BJ (cell line): ENCODE measurements at regions not wholly inside any gene's neighbourhood (a gene's known extent, or its start where the extent isn't known, plus 50 kb on each side); places are given as distances from the start of the nearest gene placed in this dataset.

ENCODE experiments used
- CTCF ChIA-PET: fragments of 350-600 bp; formaldehyde crosslinking; extraction: SDS; loops from one replicate; lab custom pipeline; 2021; ENCODE audit warnings: antibody characterized with exemption, inconsistent platforms; lab: Yijun Ruan, JAX
- POLR2A ChIA-PET: fragments of 300-600 bp; sonication (Branson Sonifier 250); formaldehyde crosslinking; extraction: SDS; loops from one replicate; lab custom pipeline; 2021; ENCODE audit warnings: antibody characterized with exemption; lab: Charles Lee
- DNase-seq: peaks from one replicate; pipeline ENCODE4 v3.0.0-alpha.2; 2011; ENCODE audit warnings: low read depth
- H3K27me3 ChIP-seq: 2 replicates; pipeline ENCODE4 v1.6.0; 2011; ENCODE audit warnings: low read length; ENCODE audit not compliant: control insufficient read depth, insufficient read depth
- H3K36me3 ChIP-seq: 2 replicates; pipeline ENCODE4 v1.5.1; 2011; ENCODE audit warnings: low read length; ENCODE audit not compliant: control insufficient read depth, insufficient read depth
- H3K4me3 ChIP-seq: 2 replicates; pipeline ENCODE4 v1.5.1; 2011; ENCODE audit warnings: low read depth, mild to moderate bottlenecking, control low read depth, low read length
- TF ChIP-seq, protein P1 (sequence below): IDR thresholded peaks from 2 replicates; pipeline ENCODE4 v1.5.1; 2011; ENCODE audit warnings: low read depth, mild to moderate bottlenecking, control low read depth, inconsistent platforms, low read length, moderate library complexity; ENCODE audit not compliant: insufficient read depth

- 0 out of 2 replicates have a peak, but pooled peaks cover 1% of the 10 kb centered on the region for H3K27me3 ChIP-seq
- no peak for DNase-seq
- CTCF ChIA-PET, result interaction anchor here (0.7 to 1.8 kb wide), 2 partner anchors 10 to 689 kb away, joined by 3 to 6 read pairs; no protein-coding TSS in a partner anchor
- no peaks in the 10 kb centered on the region for H3K36me3 ChIP-seq
- H3K4me3 ChIP-seq, result no peak overlapping the region
- POLR2A ChIA-PET, result no interaction called here
- TF ChIP-seq, protein P1, sequence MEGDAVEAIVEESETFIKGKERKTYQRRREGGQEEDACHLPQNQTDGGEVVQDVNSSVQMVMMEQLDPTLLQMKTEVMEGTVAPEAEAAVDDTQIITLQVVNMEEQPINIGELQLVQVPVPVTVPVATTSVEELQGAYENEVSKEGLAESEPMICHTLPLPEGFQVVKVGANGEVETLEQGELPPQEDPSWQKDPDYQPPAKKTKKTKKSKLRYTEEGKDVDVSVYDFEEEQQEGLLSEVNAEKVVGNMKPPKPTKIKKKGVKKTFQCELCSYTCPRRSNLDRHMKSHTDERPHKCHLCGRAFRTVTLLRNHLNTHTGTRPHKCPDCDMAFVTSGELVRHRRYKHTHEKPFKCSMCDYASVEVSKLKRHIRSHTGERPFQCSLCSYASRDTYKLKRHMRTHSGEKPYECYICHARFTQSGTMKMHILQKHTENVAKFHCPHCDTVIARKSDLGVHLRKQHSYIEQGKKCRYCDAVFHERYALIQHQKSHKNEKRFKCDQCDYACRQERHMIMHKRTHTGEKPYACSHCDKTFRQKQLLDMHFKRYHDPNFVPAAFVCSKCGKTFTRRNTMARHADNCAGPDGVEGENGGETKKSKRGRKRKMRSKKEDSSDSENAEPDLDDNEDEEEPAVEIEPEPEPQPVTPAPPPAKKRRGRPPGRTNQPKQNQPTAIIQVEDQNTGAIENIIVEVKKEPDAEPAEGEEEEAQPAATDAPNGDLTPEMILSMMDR, result no peak
Measured at GRCh38 chr22:44634426-44635321, 67.3 kb upstream of the PRR5 start.

- Histone ChIP-seq H3K36me3 (no peaks in the 10 kb centered on the region), H3K4me3 (no peak overlapping the region), H3K27me3 (0 out of 2 replicates have a peak, but pooled peaks cover 1% of the 10 kb centered on the region)
- TF ChIP-seq, protein P1, result no peak
- ChIA-PET POLR2A (no interaction called here), CTCF (interaction anchor here (1.8 kb wide), 1 partner anchor 9 kb away, joined by 6 read pairs; no protein-coding TSS in a partner anchor)
- DNase-seq, result no peak
Measured at GRCh38 chr22:44633647-44634046, 68.4 kb upstream of the PRR5 start.

- CTCF ChIA-PET, result interaction anchor here (1.8 kb wide), 1 partner anchor 8 kb away, joined by 6 read pairs; no protein-coding TSS in a partner anchor
- Histone ChIP-seq H3K27me3 (0 out of 2 replicates have a peak, but pooled peaks cover 1% of the 10 kb centered on the region), H3K4me3 (no peak overlapping the region), H3K36me3 (no peaks in the 10 kb centered on the region)
- POLR2A ChIA-PET, result no interaction called here
- no peak for DNase-seq
- TF ChIP-seq, protein P1, result no peak
Measured at GRCh38 chr22:44632541-44633396, 69.2 kb upstream of the PRR5 start.

DNA sequence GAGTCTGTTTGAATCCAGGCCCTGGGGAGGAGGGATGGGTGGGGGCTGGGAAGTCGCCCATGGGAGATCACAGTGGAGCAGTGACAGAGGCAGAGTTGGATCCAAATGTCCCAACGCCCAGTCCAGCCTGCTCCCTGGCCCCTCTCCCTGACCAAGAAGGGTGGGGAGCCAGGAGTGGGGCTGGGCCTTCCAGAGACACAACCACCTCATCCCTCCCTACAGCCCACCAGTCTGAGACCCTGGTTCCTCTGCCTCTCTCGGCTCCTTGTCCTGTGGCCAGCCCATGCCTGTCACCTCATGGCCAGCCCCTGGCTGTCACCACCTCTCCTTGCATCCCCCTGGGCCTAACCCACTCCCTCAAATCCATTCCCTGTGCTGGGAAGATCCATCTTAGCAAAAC is 71.2 kb upstream of the PRR5 start:
- no peak overlapping the region for H3K4me3 ChIP-seq
- POLR2A ChIA-PET, result no interaction called here
- no peaks in the 10 kb centered on the region for H3K36me3 ChIP-seq
- TF ChIP-seq, protein P1, result no peak
- DNase-seq, result no peak
- CTCF ChIA-PET, result interaction anchor here (0.6 to 1.7 kb wide), 6 partner anchors 14 to 754 kb away, joined by 3 to 5 read pairs (median 3); no protein-coding TSS in a partner anchor
- 0 out of 2 replicates have a peak, but pooled peaks cover 1% of the 10 kb centered on the region for H3K27me3 ChIP-seq

DNA sequence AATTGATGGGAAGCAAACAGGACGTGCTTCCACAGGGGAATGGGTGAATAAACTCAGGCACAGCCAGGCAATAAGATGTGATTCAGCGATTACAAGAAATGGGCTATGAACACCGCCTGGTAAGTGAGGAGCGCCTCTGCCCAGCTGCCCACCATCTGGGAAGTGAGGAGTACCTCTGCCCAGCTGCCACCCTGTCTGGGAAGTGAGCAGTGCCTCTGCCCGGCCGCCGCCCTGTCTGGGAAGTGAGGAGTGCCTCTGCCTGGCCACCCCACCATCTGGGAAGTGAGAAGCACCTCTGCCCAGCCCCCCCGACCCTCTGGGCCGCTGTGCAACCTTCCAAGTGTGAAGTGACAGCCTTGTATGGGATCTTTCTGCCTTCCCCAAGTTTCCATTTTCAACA is 73.2 kb upstream of the PRR5 start:
- TF ChIP-seq, protein P1, result no peak
- POLR2A ChIA-PET, result no interaction called here
- H3K27me3 ChIP-seq, result 0 out of 2 replicates have a peak, but pooled peaks cover 1% of the 10 kb centered on the region
- no peak overlapping the region for H3K4me3 ChIP-seq
- DNase-seq, result no peak
- H3K36me3 ChIP-seq, result no peaks in the 10 kb centered on the region
- CTCF ChIA-PET, result no interaction called here
